VCaP (cell line): ENCODE measurements at regions not wholly inside any gene's neighbourhood (a gene's known extent, or its start where the extent isn't known, plus 50 kb on each side); places are given as distances from the start of the nearest gene placed in this dataset.

ENCODE experiments used
- H3K27ac ChIP-seq: fragments of 450-650 bp; 2 replicates; pipeline ENCODE4 v1.5.1; 2017
- CTCF ChIP-seq: fragments of 450-650 bp; conservative IDR thresholded peaks from 2 replicates; pipeline ENCODE4 v1.5.1; 2017; ENCODE audit warnings: mild to moderate bottlenecking, moderate library complexity

- TF ChIP-seq CTCF, result no peak
- no peak overlapping the region for H3K27ac ChIP-seq
Observed at GRCh38 chr9:89774858-89775370, 170.1 kb downstream of the GADD45G start.

- TF ChIP-seq CTCF, result no peak
- no peak overlapping the region for H3K27ac ChIP-seq
Observed at GRCh38 chr9:89775641-89776040, 170.8 kb downstream of the GADD45G start.

GRCh38 chr9:89776795-89777525 lies 172.1 kb downstream of the GADD45G start:
- TF ChIP-seq CTCF, result no peak
- H3K27ac ChIP-seq, result no peak overlapping the region

GRCh38 chr9:89777544-89777943 lies 172.7 kb downstream of the GADD45G start:
- no peak overlapping the region for H3K27ac ChIP-seq
- no peak for TF ChIP-seq CTCF

- H3K27ac ChIP-seq, result no peak overlapping the region
- TF ChIP-seq CTCF, result no peak
Observed at GRCh38 chr9:89778100-89779090, 173.6 kb downstream of the GADD45G start.

GRCh38 chr9:89779405-89780203 lies 174.8 kb downstream of the GADD45G start:
- no peak overlapping the region for H3K27ac ChIP-seq
- TF ChIP-seq CTCF, result no peak
